OCI-LY3 (cell line): ENCODE measurements at regions not wholly inside any gene's neighbourhood (a gene's known extent, or its start where the extent isn't known, plus 50 kb on each side); places are given as distances from the start of the nearest gene placed in this dataset.

ENCODE experiments used
- H2AFZ ChIP-seq: fragments of 200-600, 300-600 bp; shearing (Covaris generic); 2 replicates; pipeline ENCODE4 v1.6.0; 2014; ENCODE audit warnings: antibody characterized with exemption, low read depth, low read length
- H3K27ac ChIP-seq: fragments of 200-600, 300-600 bp; sonication (generic); 2 replicates; pipeline ENCODE4 v1.5.1; 2014; ENCODE audit warnings: mild to moderate bottlenecking, low read length, moderate library complexity, mixed read lengths
- H3K27me3 ChIP-seq: fragments of 200-600, 300-600 bp; sonication (generic); 2 replicates; pipeline ENCODE4 v1.6.1; 2014; ENCODE audit warnings: low read depth, low read length, mixed read lengths
- H3K36me3 ChIP-seq: fragments of 200-600, 300-600 bp; sonication (generic); replicated peaks from 2 replicates; pipeline ENCODE3; 2014; ENCODE audit warnings: low read depth, low read length, mixed read lengths
- H3K4me1 ChIP-seq: fragments of 300-600, 200-600 bp; sonication (generic); 2 replicates; pipeline ENCODE4 v1.6.1; 2014; ENCODE audit warnings: low read length, mixed read lengths
- H3K4me2 ChIP-seq: fragments of 200-600, 300-600 bp; sonication (generic); 2 replicates; pipeline ENCODE4 v1.6.1; 2014; ENCODE audit warnings: low read length, mixed read lengths
- H3K4me3 ChIP-seq: fragments of 300-600, 200-600 bp; sonication (generic); 2 replicates; pipeline ENCODE4 v1.5.1; 2014; ENCODE audit warnings: antibody characterized with exemption, mild to moderate bottlenecking, low read length, moderate library complexity
- H3K79me2 ChIP-seq: fragments of 300-600, 200-600 bp; shearing (Covaris generic); 2 replicates; pipeline ENCODE4 v1.6.1; 2014; ENCODE audit warnings: mild to moderate bottlenecking, low read length, mixed read lengths
- H3K9ac ChIP-seq: fragments of 300-600, 200-600 bp; shearing (Covaris generic); 2 replicates; pipeline ENCODE4 v1.6.0; 2014; ENCODE audit warnings: mild to moderate bottlenecking, low read length, moderate library complexity
- H3K9me3 ChIP-seq: fragments of 200-600, 300-600 bp; shearing (Covaris generic); 2 replicates; pipeline ENCODE4 v1.6.1; 2014; ENCODE audit warnings: low read length, mixed read lengths; ENCODE audit not compliant: insufficient read depth
- H4K20me1 ChIP-seq: fragments of 200-600, 300-600 bp; sonication (generic); 2 replicates; pipeline ENCODE4 v1.6.1; 2016; ENCODE audit warnings: low read length, mixed read lengths; ENCODE audit not compliant: insufficient read depth
- EZH2phosphoT487 ChIP-seq: fragments of 200-600 bp; shearing (Covaris generic); IDR thresholded peaks from 2 replicates; pipeline ENCODE4 v1.6.1; 2018; ENCODE audit warnings: antibody characterized with exemption, mixed run types, low read depth
- TF ChIP-seq, protein P1 (sequence below): fragments of 200-600, 300-600 bp; sonication (generic); IDR thresholded peaks from 2 replicates; pipeline ENCODE4 v1.5.1; 2014; ENCODE audit warnings: antibody characterized with exemption, low read length, low read depth

DNA sequence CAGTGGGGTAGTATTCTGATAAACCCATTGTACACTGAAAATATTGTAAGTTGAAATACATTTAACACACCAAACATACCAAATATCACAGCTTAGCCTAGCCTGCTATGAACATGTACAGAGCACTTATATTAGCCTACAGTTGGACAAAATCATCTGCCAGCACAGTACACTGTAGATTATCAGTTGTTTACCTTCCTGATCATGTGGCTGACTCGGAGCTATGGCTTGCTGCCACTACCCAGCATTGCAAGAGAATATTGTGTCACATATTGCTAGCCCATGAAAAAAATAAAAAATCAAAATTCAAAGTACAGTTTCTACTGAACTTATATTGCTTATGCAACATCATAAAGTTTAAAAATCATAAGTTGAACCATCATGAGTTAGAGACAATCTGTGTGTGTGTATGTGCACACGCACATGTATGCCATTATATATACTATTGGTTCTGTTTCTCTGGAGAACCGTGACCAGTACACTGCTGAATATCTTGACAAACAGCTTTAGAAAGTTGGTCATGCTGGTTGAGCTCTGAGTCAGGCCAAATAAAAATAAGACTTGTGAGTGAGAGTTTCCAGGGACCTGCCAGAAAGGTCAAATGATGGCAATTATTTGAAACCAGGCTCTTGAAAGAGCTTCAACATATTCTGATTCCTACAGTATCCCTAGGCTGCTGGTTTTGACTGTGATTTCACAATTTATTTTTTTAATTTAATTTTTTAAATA lies 238.5 kb downstream of the PRR32 start:
- TF ChIP-seq EZH2phosphoT487, result no peak
- TF ChIP-seq, protein P1, sequence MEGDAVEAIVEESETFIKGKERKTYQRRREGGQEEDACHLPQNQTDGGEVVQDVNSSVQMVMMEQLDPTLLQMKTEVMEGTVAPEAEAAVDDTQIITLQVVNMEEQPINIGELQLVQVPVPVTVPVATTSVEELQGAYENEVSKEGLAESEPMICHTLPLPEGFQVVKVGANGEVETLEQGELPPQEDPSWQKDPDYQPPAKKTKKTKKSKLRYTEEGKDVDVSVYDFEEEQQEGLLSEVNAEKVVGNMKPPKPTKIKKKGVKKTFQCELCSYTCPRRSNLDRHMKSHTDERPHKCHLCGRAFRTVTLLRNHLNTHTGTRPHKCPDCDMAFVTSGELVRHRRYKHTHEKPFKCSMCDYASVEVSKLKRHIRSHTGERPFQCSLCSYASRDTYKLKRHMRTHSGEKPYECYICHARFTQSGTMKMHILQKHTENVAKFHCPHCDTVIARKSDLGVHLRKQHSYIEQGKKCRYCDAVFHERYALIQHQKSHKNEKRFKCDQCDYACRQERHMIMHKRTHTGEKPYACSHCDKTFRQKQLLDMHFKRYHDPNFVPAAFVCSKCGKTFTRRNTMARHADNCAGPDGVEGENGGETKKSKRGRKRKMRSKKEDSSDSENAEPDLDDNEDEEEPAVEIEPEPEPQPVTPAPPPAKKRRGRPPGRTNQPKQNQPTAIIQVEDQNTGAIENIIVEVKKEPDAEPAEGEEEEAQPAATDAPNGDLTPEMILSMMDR, result no peak
- H3K9me3 ChIP-seq, result no peaks in the 10 kb centered on the region
- H3K4me3 ChIP-seq, result no peak overlapping the region
- no peaks in the 10 kb centered on the region for H3K79me2 ChIP-seq
- no peak overlapping the region for H2AFZ ChIP-seq
- no peak overlapping the region for H3K4me2 ChIP-seq
- H4K20me1 ChIP-seq, result no peaks in the 10 kb centered on the region
- no peak overlapping the region for H3K27ac ChIP-seq
- H3K36me3 ChIP-seq, result no peaks in the 10 kb centered on the region
- no peaks in the 10 kb centered on the region for H3K27me3 ChIP-seq
- no peaks in the 10 kb centered on the region for H3K4me1 ChIP-seq
- H3K9ac ChIP-seq, result no peak overlapping the region

DNA sequence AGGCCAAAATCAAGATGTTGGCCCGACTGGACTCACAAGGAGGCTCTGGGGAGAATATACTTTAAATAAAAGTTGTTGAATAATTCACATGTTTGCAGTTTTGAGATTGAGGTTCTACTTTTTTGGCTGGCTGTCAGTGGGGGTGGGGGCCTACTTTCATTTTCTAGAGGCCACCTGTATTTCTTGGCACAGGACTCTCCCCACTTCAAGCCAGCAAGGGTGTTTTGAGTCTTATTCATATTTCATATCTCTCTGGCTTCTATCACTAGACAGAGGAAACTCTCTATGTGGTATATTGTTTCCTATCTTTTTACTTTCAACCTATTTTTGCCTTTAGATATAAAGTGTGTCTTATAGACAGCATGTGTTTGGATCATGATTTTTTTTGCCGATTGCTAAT lies 266.4 kb downstream of the PRR32 start:
- H2AFZ ChIP-seq, result no peak overlapping the region
- H3K27ac ChIP-seq, result no peak overlapping the region
- H3K4me1 ChIP-seq, result no peaks in the 10 kb centered on the region
- no peaks in the 10 kb centered on the region for H3K9me3 ChIP-seq
- TF ChIP-seq EZH2phosphoT487, result no peak
- TF ChIP-seq, protein P1, result no peak
- H4K20me1 ChIP-seq, result no peaks in the 10 kb centered on the region
- H3K4me3 ChIP-seq, result no peak overlapping the region
- no peaks in the 10 kb centered on the region for H3K36me3 ChIP-seq
- no peaks in the 10 kb centered on the region for H3K27me3 ChIP-seq
- no peaks in the 10 kb centered on the region for H3K79me2 ChIP-seq
- H3K9ac ChIP-seq, result no peak overlapping the region
- H3K4me2 ChIP-seq, result no peak overlapping the region

DNA sequence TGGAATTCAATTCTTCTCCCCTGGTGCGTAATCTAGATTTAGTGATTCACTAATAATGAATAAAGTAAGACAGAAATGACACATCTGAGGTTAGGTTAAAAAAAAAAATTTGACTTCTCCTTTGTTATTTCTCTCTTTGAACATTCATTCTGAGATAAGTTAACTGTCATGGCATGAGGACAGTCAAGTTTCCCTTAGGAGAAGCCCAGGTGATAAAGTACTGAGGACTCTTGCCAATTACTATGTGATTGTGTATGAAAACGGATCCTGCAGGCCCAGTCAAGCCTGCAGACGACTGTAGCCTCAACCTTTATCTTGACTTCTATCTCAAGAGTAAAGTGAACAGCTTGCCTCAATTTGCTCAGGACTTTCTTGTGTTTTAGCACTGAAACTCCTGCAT lies 293.2 kb downstream of the PRR32 start:
- Histone ChIP-seq H3K4me1 (no peaks in the 10 kb centered on the region), H3K36me3 (no peaks in the 10 kb centered on the region), H4K20me1 (no peaks in the 10 kb centered on the region), H3K4me3 (no peak overlapping the region), H3K27ac (no peak overlapping the region), H3K9ac (no peak overlapping the region), H3K4me2 (no peak overlapping the region), H3K9me3 (no peaks in the 10 kb centered on the region), H3K79me2 (no peaks in the 10 kb centered on the region), H2AFZ (no peak overlapping the region), H3K27me3 (no peaks in the 10 kb centered on the region)
- no peak for TF ChIP-seq EZH2phosphoT487
- TF ChIP-seq, protein P1, result no peak

DNA sequence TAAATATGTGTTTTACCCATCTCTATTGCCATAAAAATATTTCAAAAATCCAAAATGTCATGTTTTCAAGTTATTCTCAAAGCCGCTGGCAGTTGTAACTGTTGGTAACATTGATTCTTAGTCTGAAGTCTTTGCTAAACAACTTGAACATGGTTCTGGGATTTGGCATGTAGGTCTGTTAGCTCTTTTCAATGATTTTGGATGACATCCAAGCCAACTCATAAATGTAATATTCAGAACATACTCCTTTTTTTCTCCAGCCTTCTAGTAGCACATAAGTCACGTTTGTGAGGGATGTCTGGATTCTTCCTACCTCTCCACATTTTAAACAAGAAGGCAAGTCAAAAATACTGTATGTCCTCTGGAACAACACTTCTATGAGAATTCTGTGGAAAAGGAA lies 305.3 kb downstream of the PRR32 start:
- Histone ChIP-seq H4K20me1 (no peaks in the 10 kb centered on the region), H3K4me2 (no peak overlapping the region), H3K9me3 (no peaks in the 10 kb centered on the region), H3K27ac (no peak overlapping the region), H3K9ac (no peak overlapping the region), H3K36me3 (peaks cover 3% of the 10 kb centered on the region), H3K4me1 (peaks cover 10% of the 10 kb centered on the region; the same call in 1 of the 2 replicates), H3K27me3 (no peaks in the 10 kb centered on the region), H3K79me2 (no peaks in the 10 kb centered on the region), H3K4me3 (no peak overlapping the region), H2AFZ (no peak overlapping the region)
- TF ChIP-seq, protein P1, result no peak
- TF ChIP-seq EZH2phosphoT487, result no peak
